H9 (cell line): ENCODE measurements at regions not wholly inside any gene's neighbourhood (a gene's known extent, or its start where the extent isn't known, plus 50 kb on each side); places are given as distances from the start of the nearest gene placed in this dataset.

Source experiments
- DNase-seq: peaks from one replicate; pipeline ENCODE4 v3.0.0-alpha.2; 2017
- H2AFZ ChIP-seq: one replicate; pipeline ENCODE4 v1.6.1; 2013; ENCODE audit warnings: mild to moderate bottlenecking, low read length, control low read depth, moderate library complexity
- H2AK5ac ChIP-seq: 2 replicates; pipeline ENCODE4 v1.6.1; 2013; ENCODE audit warnings: low read length, control low read depth, mixed read lengths; ENCODE audit not compliant: insufficient read length
- H2BK120ac ChIP-seq: one replicate; pipeline ENCODE4 v1.6.1; 2013; ENCODE audit warnings: low read depth, mild to moderate bottlenecking, low read length, control low read depth, inconsistent platforms; ENCODE audit not compliant: poor library complexity, severe bottlenecking
- H2BK12ac ChIP-seq: 2 replicates; pipeline ENCODE4 v1.6.1; 2013; ENCODE audit warnings: low read length, control low read depth, mixed read lengths, low read depth; ENCODE audit not compliant: insufficient read length
- H2BK15ac ChIP-seq: 2 replicates; pipeline ENCODE4 v1.6.1; 2013; ENCODE audit warnings: low read depth, low read length, control low read depth
- H2BK20ac ChIP-seq: one replicate; pipeline ENCODE4 v1.6.1; 2013; ENCODE audit warnings: low read depth, mild to moderate bottlenecking, low read length, control low read depth, inconsistent platforms; ENCODE audit not compliant: poor library complexity, severe bottlenecking
- H2BK5ac ChIP-seq: 2 replicates; pipeline ENCODE4 v1.6.1; 2013; ENCODE audit warnings: low read length, control low read depth, mixed read lengths; ENCODE audit not compliant: insufficient read length
- H3K14ac ChIP-seq: 2 replicates; pipeline ENCODE4 v1.6.1; 2013; ENCODE audit warnings: low read length, control low read depth; ENCODE audit not compliant: insufficient read depth
- H3K18ac ChIP-seq: 2 replicates; pipeline ENCODE4 v1.6.1; 2013; ENCODE audit warnings: low read depth, mild to moderate bottlenecking, mixed read lengths, low read length, control low read depth; ENCODE audit not compliant: insufficient read length
- H3K23ac ChIP-seq: 2 replicates; pipeline ENCODE4 v1.6.1; 2013; ENCODE audit warnings: low read length, control low read depth, mixed read lengths, low read depth; ENCODE audit not compliant: insufficient read length
- H3K23me2 ChIP-seq: 2 replicates; pipeline ENCODE4 v1.6.1; 2013; ENCODE audit warnings: low read depth, mild to moderate bottlenecking, mixed read lengths, low read length, control low read depth; ENCODE audit not compliant: insufficient read length, poor library complexity, severe bottlenecking
- H3K27ac ChIP-seq: 2 replicates; pipeline ENCODE4 v1.5.1; 2013; ENCODE audit warnings: low read length, control low read depth, mixed read lengths, low read depth; ENCODE audit not compliant: insufficient read length
- H3K27me3 ChIP-seq: 2 replicates; pipeline ENCODE4 v1.6.1; 2013; ENCODE audit warnings: low read length, control low read depth, inconsistent platforms; ENCODE audit not compliant: insufficient read depth
- H3K4ac ChIP-seq: 2 replicates; pipeline ENCODE4 v1.6.1; 2013; ENCODE audit warnings: low read depth, mild to moderate bottlenecking, control low read depth, inconsistent platforms, low read length, moderate library complexity
- H3K4me1 ChIP-seq: 2 replicates; pipeline ENCODE4 v1.6.1; 2013; ENCODE audit warnings: low read length, control low read depth, inconsistent platforms; ENCODE audit not compliant: insufficient read depth
- H3K4me2 ChIP-seq: 2 replicates; pipeline ENCODE4 v1.6.1; 2013; ENCODE audit warnings: low read length, control low read depth, mixed read lengths; ENCODE audit not compliant: insufficient read length, insufficient read depth
- H3K56ac ChIP-seq: 2 replicates; pipeline ENCODE4 v1.6.1; 2013; ENCODE audit warnings: low read depth, mild to moderate bottlenecking, mixed read lengths, low read length, control low read depth; ENCODE audit not compliant: insufficient read length
- H3K79me1 ChIP-seq: 2 replicates; pipeline ENCODE4 v1.6.1; 2013; ENCODE audit warnings: low read depth, mild to moderate bottlenecking, moderate library complexity, low read length, control low read depth, inconsistent platforms; ENCODE audit not compliant: insufficient read depth, poor library complexity, severe bottlenecking
- H3K79me2 ChIP-seq: 2 replicates; pipeline ENCODE4 v1.6.1; 2013; ENCODE audit warnings: low read length, control low read depth, inconsistent platforms; ENCODE audit not compliant: insufficient read depth
- H3K9ac ChIP-seq: 2 replicates; pipeline ENCODE4 v1.6.1; 2013; ENCODE audit warnings: low read length, control low read depth, mixed read lengths; ENCODE audit not compliant: insufficient read length; ENCODE audit errors: extremely low read depth
- H3K9me3 ChIP-seq: one replicate; pipeline ENCODE4 v1.6.1; 2013; ENCODE audit warnings: low read depth, low read length, inconsistent platforms; ENCODE audit not compliant: control insufficient read depth
- H3T11ph ChIP-seq: one replicate; pipeline ENCODE4 v1.6.1; 2013; ENCODE audit warnings: mild to moderate bottlenecking, low read length, control low read depth, inconsistent platforms
- H4K20me1 ChIP-seq: one replicate; pipeline ENCODE4 v1.6.1; 2013; ENCODE audit not compliant: control insufficient read depth, insufficient read length, insufficient read depth
- H4K5ac ChIP-seq: 2 replicates; pipeline ENCODE4 v1.6.1; 2013; ENCODE audit warnings: low read depth, mild to moderate bottlenecking, mixed read lengths, low read length, control low read depth; ENCODE audit not compliant: insufficient read length
- H4K8ac ChIP-seq: replicated peaks from 2 replicates; pipeline ENCODE4 v1.6.1; 2013; ENCODE audit warnings: low read length, control low read depth, mixed read lengths, low read depth; ENCODE audit not compliant: insufficient read length
- H4K91ac ChIP-seq: 2 replicates; pipeline ENCODE4 v1.6.1; 2013; ENCODE audit warnings: low read depth, mild to moderate bottlenecking, moderate library complexity, mixed read lengths, low read length, control low read depth; ENCODE audit not compliant: insufficient read length
- H3K27ac Mint-ChIP-seq, 3 experiments: 2 replicates in 2 of 3; 3 replicates in 1 of 3; pipeline ENCODE4 v1.8.0; 2020 to 2021; ENCODE audit warnings: mixed read lengths in 3 of 3, mild to moderate bottlenecking in 1 of 3, moderate library complexity in 1 of 3
- H3K27me3 Mint-ChIP-seq: 2 replicates; pipeline ENCODE4 v1.8.0; 2021; ENCODE audit warnings: low read depth, mild to moderate bottlenecking, moderate library complexity, mixed read lengths
- H3K36me3 Mint-ChIP-seq, 3 experiments: 2 replicates in 2 of 3; 3 replicates in 1 of 3; pipeline ENCODE4 v1.8.0; 2020 to 2021; ENCODE audit warnings: low read depth in 3 of 3, mixed read lengths in 3 of 3; ENCODE audit not compliant: insufficient read depth in 1 of 3
- H3K4me1 Mint-ChIP-seq, 2 experiments: 2 replicates each; pipeline ENCODE4 v1.8.0; 2020; ENCODE audit warnings: mixed read lengths in 2 of 2
- H3K4me3 Mint-ChIP-seq, 2 experiments: 2 replicates in 1 of 2; 3 replicates in 1 of 2; pipeline ENCODE4 v1.8.0; 2020 to 2021; ENCODE audit warnings: mild to moderate bottlenecking in 2 of 2, mixed read lengths in 2 of 2, moderate library complexity in 1 of 2
- H3K9me3 Mint-ChIP-seq, 2 experiments: 2 replicates in 1 of 2; 3 replicates in 1 of 2; pipeline ENCODE4 v1.8.0; 2020; ENCODE audit warnings: mild to moderate bottlenecking in 2 of 2, mixed read lengths in 2 of 2, moderate library complexity in 1 of 2
- CTCF ChIP-seq: fragments of 200-600 bp; sonication (generic); conservative IDR thresholded peaks from 3 replicates; pipeline ENCODE4 v1.8.0; 2021; ENCODE audit warnings: antibody characterized with exemption, mild to moderate bottlenecking
- WGBS: extraction: QIAGEN DNeasy Blood & Tissue Kit; methylation state at CpG from one replicate; pipeline ENCODE4 v1.1.7; 2013; ENCODE audit warnings: missing lambda C conversion rate, low lambda C conversion rate, mixed read lengths; ENCODE audit not compliant: insufficient read length; ENCODE audit errors: extremely low coverage; 5-methylcytosine and 5-hydroxymethylcytosine counted together

- no peak for DNase-seq
- H3K27me3 Mint-ChIP-seq: no peaks in the 10 kb centered on the region
- no peaks in the 10 kb centered on the region for H3K79me1 ChIP-seq
- H2AFZ ChIP-seq: no peak overlapping the region
- H2BK20ac ChIP-seq: no peak overlapping the region
- H4K5ac ChIP-seq: no peak overlapping the region
- peaks cover 3% of the 10 kb centered on the region for H3K23me2 ChIP-seq
- H3K9ac ChIP-seq: no peak overlapping the region
- H3K14ac ChIP-seq: no peak overlapping the region
- H2AK5ac ChIP-seq: no peak overlapping the region
- H3K23ac ChIP-seq: no peak overlapping the region
- no peak overlapping the region for H3K27ac ChIP-seq
- no peaks in the 10 kb centered on the region for H3K27me3 ChIP-seq
- H3K18ac ChIP-seq: no peak overlapping the region
- no peak overlapping the region for H2BK5ac ChIP-seq
- no peak overlapping the region for H2BK120ac ChIP-seq
- H3K4me2 ChIP-seq: no peak overlapping the region
- H3K36me3 Mint-ChIP-seq: no peaks in the 10 kb centered on the region
- WGBS: no CpG with 5 or more reads among the region's 3 CpGs
- H3K9me3 ChIP-seq: no peaks in the 10 kb centered on the region
- H2BK12ac ChIP-seq: no peak overlapping the region
- no peak overlapping the region for H3K4ac ChIP-seq
- peaks cover 0 to 7% of the 10 kb centered on the region in 2 experiments; a peak in 1 of 4 replicates for H3K4me1 Mint-ChIP-seq
- H3K27ac Mint-ChIP-seq: no peak overlapping the region; a peak in 1 of 7 replicates
- H4K8ac ChIP-seq: no peak overlapping the region
- H4K20me1 ChIP-seq: no peaks in the 10 kb centered on the region
- no peaks in the 10 kb centered on the region; a peak in 1 of 5 replicates for H3K9me3 Mint-ChIP-seq
- no peaks in the 10 kb centered on the region for H3K79me2 ChIP-seq
- H4K91ac ChIP-seq: no peak overlapping the region
- no peak overlapping the region for H3K56ac ChIP-seq
- no peak overlapping the region for H3T11ph ChIP-seq
- H3K4me1 ChIP-seq: no peaks in the 10 kb centered on the region
- TF ChIP-seq CTCF: no peak
- no peak overlapping the region for H2BK15ac ChIP-seq
- no peak overlapping the region for H3K4me3 Mint-ChIP-seq
These were observed 366.0 kb downstream of the LRATD1 start for GRCh38 chr2:14998546-14998945.
